NCI-H510A (cell line): ENCODE measurements at regions not wholly inside any gene's neighbourhood (a gene's known extent, or its start where the extent isn't known, plus 50 kb on each side); places are given as distances from the start of the nearest gene placed in this dataset.

Experiments used
- DNase-seq: peaks from one replicate; lab custom pipeline; 2025; lab: John Stamatoyannopoulos, UW

GRCh38 chr21:16072737-16073136 is 343.0 kb downstream of the USP25 start:
- no peak for DNase-seq

DNA sequence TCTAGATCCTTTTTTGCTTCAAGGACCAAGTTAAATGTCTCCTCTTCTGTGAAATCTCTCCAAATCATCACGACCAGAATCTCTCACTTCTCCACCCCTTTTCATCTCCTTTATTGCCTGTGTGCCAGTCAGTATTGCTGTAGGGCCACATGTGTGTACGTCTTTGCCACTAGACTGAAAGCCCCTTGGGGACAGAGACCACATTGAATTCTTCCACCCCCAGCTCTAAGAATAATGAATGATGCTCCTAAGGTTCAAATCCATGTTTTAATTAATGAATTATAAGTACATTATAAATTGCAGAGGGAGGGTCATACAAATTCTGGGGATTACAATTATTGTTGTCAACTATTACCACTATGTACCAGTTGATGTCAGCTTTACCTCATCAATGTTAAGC is 343.8 kb downstream of the USP25 start:
- no peak for DNase-seq

DNA sequence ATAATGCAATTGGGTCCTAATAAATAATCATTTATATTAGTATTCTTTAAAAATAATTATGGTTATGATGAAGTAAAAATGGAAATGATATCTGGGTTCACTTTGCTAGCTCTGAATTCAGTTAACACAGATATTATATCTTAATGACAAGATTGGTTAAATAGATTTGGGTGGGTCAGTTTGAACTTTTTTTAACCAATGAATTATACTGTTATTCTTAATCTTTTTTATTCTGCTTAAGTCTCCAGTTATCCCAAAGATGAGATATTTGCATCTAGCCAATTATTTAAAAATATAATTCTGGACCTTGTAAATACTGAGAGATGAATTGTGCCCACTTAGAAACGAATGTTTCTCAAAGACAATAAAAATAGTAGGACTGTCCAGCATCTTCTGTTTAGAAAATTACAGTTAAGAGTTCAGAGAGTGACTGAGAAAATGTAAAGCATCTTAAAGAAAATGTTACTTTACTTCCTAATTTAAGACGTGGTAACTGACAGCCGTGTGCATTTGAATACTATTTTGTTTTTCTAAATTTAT is 345.2 kb downstream of the USP25 start:
- DNase-seq: no peak

GRCh38 chr21:16075649-16076282 is 346.0 kb downstream of the USP25 start:
- no peak for DNase-seq

DNA sequence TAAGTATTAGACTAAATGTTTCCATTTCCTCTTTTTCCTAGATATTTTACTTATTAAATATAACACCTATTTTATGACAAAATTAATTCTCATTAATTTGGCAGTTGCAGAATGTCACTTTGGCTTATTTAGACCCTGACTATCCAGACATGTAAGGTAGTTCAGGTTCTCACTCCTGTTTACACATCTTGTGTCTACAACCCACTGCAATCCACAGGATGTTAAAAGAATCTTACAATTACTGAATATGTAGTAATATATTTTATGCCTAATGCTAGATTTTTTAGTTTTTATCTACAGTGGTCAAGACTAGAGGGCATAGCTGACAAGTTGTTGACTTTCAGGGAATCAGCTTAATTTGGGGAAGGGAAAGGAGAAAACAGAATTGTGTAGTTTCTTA is 346.7 kb downstream of the USP25 start:
- no peak for DNase-seq

GRCh38 chr21:16078382-16078781 is 348.6 kb downstream of the USP25 start:
- no peak for DNase-seq

GRCh38 chr21:16079830-16080229 is 350.0 kb downstream of the USP25 start:
- no peak for DNase-seq

- no peak for DNase-seq
These were observed 351.5 kb downstream of the USP25 start for GRCh38 chr21:16081304-16081703.

DNA sequence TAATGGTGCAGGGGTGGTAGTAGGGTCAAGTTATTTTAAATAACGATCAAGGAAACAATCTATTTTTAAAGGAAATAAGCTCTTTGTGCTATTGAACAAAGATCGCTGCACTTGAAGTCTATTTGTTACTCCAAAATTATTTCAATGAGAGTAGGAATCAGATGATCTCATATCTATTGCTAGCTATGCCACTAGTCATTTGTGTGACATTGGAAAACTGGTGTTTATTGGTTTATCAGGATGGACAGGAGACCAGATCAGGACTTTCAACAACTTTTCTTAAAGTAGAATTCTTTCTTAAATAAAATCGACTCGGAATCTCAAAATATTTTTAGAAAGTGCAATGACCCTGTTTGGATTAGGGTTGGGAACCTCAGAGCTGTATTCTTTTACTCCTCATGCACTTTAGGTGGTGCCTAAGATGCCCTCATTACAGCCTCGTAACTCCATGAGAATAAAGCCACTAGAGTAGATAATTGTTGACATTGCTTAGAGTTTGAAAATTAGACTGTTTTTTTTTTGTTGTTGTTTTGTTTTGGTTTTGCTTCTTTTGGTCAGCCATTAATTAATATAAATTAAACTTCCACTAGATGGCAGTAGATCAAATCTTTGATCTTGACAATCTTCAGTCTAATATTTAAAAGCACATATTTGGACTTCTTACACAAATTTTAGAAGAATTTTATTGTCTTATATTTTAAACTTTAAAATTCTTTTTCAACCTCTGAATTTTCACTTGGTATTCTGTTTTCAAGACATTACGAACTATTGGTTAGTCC is 352.4 kb downstream of the USP25 start:
- DNase-seq: no peak

- no peak for DNase-seq
These were observed 355.1 kb downstream of the USP25 start for GRCh38 chr21:16084776-16085364.

- no peak for DNase-seq
These were observed 355.6 kb downstream of the USP25 start for GRCh38 chr21:16085421-16085820.

GRCh38 chr21:16086121-16086520 is 356.3 kb downstream of the USP25 start:
- DNase-seq: no peak

GRCh38 chr21:16086936-16087335 is 357.2 kb downstream of the USP25 start:
- no peak for DNase-seq

GRCh38 chr21:16087523-16087922 is 357.7 kb downstream of the USP25 start:
- no peak for DNase-seq

- no peak for DNase-seq
These were observed 358.3 kb downstream of the USP25 start for GRCh38 chr21:16088056-16088455.

GRCh38 chr21:16095005-16095404 is 365.2 kb downstream of the USP25 start:
- DNase-seq: no peak

DNA sequence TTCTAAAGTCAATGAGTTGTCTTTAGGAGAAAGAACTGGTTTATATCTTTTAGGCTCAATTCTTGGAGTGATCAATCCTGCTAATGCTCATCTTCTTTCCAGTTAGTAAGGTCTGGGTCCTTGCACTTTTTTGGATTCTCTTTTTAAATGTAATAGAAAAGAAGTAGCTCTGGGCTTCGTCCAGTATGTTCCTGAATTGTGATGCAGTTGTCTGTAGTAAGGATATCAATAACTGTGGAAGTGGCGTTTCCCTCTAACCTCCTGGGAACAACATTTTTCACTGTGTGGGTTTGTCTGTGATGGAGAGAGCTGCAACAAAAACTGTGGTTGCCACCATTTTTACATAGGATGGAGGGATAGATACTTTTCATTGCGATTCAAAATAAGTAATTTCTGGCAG is 367.2 kb downstream of the USP25 start:
- DNase-seq: no peak

DNA sequence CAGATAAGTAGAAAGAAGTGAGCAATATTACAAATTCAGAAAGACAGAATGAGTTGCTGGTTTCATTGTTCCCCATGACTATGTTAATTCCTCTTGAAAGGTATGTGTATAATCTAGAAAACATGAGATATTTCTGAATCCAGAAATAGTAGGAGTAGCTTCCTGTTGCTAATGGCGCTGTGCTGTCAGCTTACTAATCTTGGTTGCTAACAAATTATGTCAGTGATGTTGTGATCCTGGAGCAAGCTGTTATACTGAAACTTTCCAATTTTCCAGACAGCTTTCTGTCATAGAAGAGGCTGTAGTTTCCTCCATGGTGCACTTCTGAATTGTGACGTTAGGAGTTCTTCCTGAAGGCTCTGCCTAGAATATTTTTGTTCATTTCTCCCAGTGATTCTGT is 372.3 kb downstream of the USP25 start:
- no peak for DNase-seq

GRCh38 chr21:16108561-16109075 is 378.8 kb downstream of the USP25 start:
- no peak for DNase-seq

GRCh38 chr21:16113052-16113715 is 383.4 kb downstream of the USP25 start:
- no peak for DNase-seq

DNA sequence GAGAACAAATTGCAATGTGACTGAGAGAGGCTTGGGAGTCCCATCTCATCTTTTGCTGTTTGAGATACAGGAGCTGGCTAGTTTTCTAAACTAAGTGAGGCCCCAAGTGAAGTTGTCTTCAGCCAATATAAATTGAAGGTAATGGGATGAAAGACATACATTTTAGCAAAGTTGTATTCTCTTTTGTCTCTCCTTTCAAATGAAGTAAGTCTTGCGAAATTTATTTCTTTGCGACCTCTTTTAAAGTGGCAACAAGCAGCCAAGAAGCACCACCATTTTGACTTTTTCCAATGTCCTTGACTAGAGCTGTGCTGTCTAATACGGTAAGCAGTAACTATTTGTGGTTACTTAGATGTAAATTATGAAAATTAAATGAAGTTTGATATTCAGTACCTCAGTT is 385.7 kb downstream of the USP25 start:
- DNase-seq: no peak

DNA sequence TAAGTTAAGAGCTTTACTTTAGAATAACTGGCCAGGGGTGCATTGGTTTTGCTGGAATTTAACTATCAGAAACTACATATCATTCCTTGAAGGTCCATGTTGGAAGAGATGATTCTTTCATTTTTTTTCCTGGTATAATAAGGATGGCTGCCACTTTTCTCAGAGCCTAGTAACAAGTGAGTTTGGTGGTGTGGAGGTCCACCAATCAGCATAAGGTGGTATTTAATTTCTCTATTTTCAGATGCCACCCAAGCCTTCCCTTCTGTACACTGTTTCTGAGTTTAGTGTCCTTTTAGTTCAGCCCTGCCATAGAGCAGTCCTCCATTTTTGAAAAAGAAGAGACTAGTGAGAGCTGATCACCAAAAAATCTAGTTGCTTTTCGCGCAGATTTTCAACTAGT is 386.3 kb downstream of the USP25 start:
- DNase-seq: no peak
